ENCODE measurements at regions not wholly inside any gene's neighbourhood (a gene's known extent, or its start where the extent isn't known, plus 50 kb on each side); places are given as distances from the start of the nearest gene placed in this dataset.

GRCh38 chr4:123250843-123251242 is 145.8 kb upstream of the SPRY1 start:
- Histone ChIP-seq H3K4me3 (no peak overlapping the region), H3K36me3 (no peaks in the 10 kb centered on the region), H3K27ac (no peak overlapping the region), H3K9me3 (no peaks in the 10 kb centered on the region), H3K27me3 (no peaks in the 10 kb centered on the region), H3K4me1 (peaks cover 18% of the 10 kb centered on the region)
- ATAC-seq (peak; percentile 41), DNase-seq (no peak)
- intact Hi-C loops (cut with DNase I) = no loop called here
- TF ChIP-seq, protein P1, sequence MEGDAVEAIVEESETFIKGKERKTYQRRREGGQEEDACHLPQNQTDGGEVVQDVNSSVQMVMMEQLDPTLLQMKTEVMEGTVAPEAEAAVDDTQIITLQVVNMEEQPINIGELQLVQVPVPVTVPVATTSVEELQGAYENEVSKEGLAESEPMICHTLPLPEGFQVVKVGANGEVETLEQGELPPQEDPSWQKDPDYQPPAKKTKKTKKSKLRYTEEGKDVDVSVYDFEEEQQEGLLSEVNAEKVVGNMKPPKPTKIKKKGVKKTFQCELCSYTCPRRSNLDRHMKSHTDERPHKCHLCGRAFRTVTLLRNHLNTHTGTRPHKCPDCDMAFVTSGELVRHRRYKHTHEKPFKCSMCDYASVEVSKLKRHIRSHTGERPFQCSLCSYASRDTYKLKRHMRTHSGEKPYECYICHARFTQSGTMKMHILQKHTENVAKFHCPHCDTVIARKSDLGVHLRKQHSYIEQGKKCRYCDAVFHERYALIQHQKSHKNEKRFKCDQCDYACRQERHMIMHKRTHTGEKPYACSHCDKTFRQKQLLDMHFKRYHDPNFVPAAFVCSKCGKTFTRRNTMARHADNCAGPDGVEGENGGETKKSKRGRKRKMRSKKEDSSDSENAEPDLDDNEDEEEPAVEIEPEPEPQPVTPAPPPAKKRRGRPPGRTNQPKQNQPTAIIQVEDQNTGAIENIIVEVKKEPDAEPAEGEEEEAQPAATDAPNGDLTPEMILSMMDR (IDR thresholded peaks at IDR 0.05) = no peak

DNA sequence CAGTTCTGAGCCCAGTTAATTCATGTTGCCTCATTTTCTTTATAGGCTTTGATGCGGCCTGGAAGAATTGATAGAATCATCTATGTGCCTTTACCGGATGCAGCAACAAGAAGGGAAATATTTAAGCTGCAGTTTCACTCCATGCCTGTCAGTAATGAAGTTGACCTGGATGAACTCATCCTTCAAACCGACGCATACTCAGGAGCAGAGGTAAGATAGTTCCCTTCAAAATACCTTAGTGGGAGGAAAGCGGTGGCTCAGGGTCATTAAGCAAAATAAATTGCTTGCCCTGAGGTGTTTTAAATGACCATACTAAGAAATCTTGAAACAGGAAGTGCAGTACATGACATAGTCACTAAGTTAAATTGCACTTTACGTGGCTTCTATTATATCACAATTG is 140.6 kb upstream of the SPRY1 start:
- H3K27me3 ChIP-seq = no peaks in the 10 kb centered on the region
- no peaks in the 10 kb centered on the region for H3K9me3 ChIP-seq
- DNase-seq = no peak
- intact Hi-C loops (cut with DNase I) = no loop called here
- ATAC-seq = no peak
- no peaks in the 10 kb centered on the region for H3K36me3 ChIP-seq
- H3K4me1 ChIP-seq = no peaks in the 10 kb centered on the region
- no peak overlapping the region for H3K27ac ChIP-seq
- TF ChIP-seq, protein P1 (IDR thresholded peaks at IDR 0.05) = no peak
- no peak overlapping the region for H3K4me3 ChIP-seq

DNA sequence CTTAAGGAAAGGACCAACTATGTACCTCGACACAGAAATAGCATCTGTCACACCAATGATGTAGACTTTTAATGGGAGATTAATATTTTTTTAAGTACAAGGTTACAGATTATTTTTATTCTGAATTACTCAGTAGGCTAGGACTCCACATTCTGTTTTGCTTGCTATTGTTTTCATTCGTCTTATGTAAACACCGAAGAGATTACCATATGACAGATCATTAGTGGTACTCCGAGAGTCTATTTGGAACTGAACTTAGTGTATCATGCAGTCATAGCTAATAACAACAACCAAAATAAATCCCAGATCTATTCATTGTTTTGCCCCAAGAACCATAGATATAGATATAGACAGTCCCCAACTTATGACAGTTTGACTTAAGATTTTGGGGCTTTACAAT is 139.7 kb upstream of the SPRY1 start:
- no peak overlapping the region for H3K27ac ChIP-seq
- H3K36me3 ChIP-seq = no peaks in the 10 kb centered on the region
- DNase-seq = no peak
- H3K27me3 ChIP-seq = no peaks in the 10 kb centered on the region
- no peak overlapping the region for H3K4me3 ChIP-seq
- intact Hi-C loops (cut with DNase I) = no loop called here
- no peaks in the 10 kb centered on the region for H3K4me1 ChIP-seq
- no peaks in the 10 kb centered on the region for H3K9me3 ChIP-seq
- no peak for ATAC-seq
- TF ChIP-seq, protein P1 (IDR thresholded peaks at IDR 0.05) = no peak

- Histone ChIP-seq H3K4me1 (no peaks in the 10 kb centered on the region), H3K36me3 (no peaks in the 10 kb centered on the region), H3K27me3 (no peaks in the 10 kb centered on the region), H3K27ac (no peak overlapping the region), H3K9me3 (no peaks in the 10 kb centered on the region), H3K4me3 (no peak overlapping the region)
- intact Hi-C loops (cut with DNase I) = no loop called here
- DNase-seq = no peak
- no peak for ATAC-seq
- TF ChIP-seq, protein P1 (IDR thresholded peaks at IDR 0.05) = no peak
Measured at GRCh38 chr4:123257591-123257990, 139.0 kb upstream of the SPRY1 start.

DNA sequence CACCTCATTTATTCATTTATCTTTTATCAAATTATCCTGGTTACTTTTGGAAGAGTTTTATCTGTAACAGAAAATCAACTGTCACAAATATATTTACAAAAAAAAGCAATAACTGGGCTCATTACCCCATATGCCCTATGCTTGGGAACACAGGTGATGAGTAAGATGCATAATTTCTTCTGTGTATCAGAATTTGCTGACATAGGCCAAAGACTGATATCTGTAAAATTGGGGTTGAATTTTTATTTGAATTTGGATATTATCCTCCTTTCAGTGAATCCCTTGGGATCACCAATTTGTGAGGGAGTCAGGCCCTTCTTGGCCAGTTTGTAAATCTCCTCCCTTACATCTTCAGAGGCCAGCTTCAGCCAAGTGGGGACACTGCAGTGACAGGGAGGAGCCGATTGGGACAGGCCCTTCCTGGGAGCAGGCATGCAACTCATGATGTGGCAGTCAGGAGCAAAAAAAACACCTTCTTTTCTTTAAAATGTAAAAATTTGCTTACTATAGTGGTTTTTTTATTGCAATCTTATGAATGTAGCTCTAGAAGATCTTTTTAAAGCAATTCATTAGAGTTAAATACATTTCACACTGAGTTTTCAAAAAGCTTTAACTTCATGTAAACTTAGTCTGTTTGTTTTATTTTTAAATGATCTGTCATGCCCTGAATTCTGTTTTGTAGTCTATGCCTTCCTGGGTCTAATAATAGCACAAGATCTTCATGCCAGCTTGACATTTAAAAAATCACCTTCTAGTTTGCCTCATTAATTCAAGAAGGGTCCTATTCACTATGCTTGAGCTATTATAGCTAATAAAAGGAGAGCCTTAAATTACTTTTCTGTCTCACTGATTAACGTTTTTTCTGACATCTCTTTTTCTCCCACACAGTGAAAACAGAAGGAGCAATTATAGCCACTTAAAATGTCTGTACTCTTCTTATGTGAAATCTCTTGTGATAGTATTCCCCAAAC is 136.6 kb upstream of the SPRY1 start:
- no peak for DNase-seq
- no peak for ATAC-seq
- TF ChIP-seq, protein P1 (IDR thresholded peaks at IDR 0.05) = no peak
- Histone ChIP-seq H3K27ac (no peak overlapping the region), H3K4me3 (no peak overlapping the region), H3K36me3 (no peaks in the 10 kb centered on the region), H3K27me3 (no peaks in the 10 kb centered on the region), H3K4me1 (no peaks in the 10 kb centered on the region), H3K9me3 (no peaks in the 10 kb centered on the region)
- intact Hi-C loops (cut with DNase I) = no loop called here
